ENCODE measurements at regions not wholly inside any gene's neighbourhood (a gene's known extent, or its start where the extent isn't known, plus 50 kb on each side); places are given as distances from the start of the nearest gene placed in this dataset.
A peak's percentile ranks its signal among the peaks of the same experiment; 100 is the strongest.

DNA sequence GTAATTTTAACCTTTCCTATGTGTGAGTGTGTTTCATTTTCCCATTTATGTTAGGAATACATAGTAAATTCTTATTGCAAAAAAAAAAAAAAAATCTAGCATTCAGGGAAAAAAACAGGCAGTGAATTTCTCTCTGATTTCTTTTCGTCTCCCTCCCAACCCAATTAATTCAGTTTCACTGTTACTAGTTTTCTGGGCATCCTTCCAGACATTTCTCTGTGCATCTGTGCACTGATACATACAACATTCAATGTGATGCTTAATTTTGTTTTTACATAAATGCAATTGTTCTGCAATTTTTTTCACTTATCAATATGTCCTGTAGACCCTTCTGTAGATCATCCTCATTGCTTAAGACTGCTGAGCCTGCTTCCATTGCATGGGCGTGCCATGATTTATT is 694.3 kb upstream of the TBX3 start:
- in situ Hi-C loops (cut with MboI), result no loop called here

DNA sequence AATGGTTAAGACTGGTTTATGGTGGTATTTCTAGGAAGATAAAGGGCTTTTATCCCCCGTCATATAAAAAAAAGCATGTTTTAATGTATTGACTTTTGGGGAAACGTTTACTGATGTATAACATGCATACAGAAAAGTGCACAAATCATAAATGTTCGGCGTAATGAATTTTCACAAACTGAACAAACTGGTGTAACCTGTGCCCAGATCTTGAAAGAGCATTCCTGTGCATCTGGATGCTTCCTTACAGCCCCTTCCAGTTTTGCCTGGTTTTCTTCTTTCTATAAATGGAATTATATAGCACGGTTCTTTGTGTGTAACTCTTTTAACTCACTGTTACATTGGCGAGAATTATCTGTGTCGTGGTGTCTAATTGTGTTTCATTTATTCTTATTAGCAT is 693.8 kb upstream of the TBX3 start:
- no peak overlapping the region for H3K4me3 ChIP-seq
- H3K9ac ChIP-seq, result no peak overlapping the region
- in situ Hi-C loops (cut with MboI), result no loop called here
- no peaks in the 10 kb centered on the region for H3K27me3 ChIP-seq (replicated peaks; ENCODE audit: insufficient read depth)
- TF ChIP-seq EZH2phosphoT487 (IDR thresholded peaks at IDR 0.05; ENCODE audit: insufficient read depth, low read depth), result no peak
- no peak for TF ChIP-seq EZH2 (IDR thresholded peaks at IDR 0.05; ENCODE audit: insufficient read depth, poor library complexity, severe bottlenecking)
- DNase-seq, result no peak
- no peaks in the 10 kb centered on the region for H3K9me3 ChIP-seq (ENCODE audit: low read depth)
- H2AFZ ChIP-seq, result no peak overlapping the region
- no peak overlapping the region for H3K27ac ChIP-seq
- no peaks in the 10 kb centered on the region for H3K36me3 ChIP-seq (ENCODE audit: low read depth)
- no peaks in the 10 kb centered on the region for H3K9me2 ChIP-seq (ENCODE audit: insufficient read depth)
- no peaks in the 10 kb centered on the region for H4K20me1 ChIP-seq (ENCODE audit: insufficient read depth)
- peaks cover 9% of the 10 kb centered on the region for H3K4me1 ChIP-seq (ENCODE audit: insufficient read depth)
- H3F3A ChIP-seq (ENCODE audit: insufficient read depth), result no peaks in the 10 kb centered on the region
- WGBS, 2 experiments (ENCODE audit: low coverage in 1 of 2, low lambda C conversion rate in 2 of 2, missing lambda C conversion rate in 2 of 2), result 78 to 79% methylated on average over 7 of the region's 7 CpGs
- no peaks in the 10 kb centered on the region for H3K79me2 ChIP-seq (ENCODE audit: insufficient read depth)
- H3K4me2 ChIP-seq (ENCODE audit: unreplicated experiment), result no peak overlapping the region

More for the DNA sequence above, 694.3 kb upstream of the TBX3 start:
- no peaks in the 10 kb centered on the region for H3K9me3 ChIP-seq (ENCODE audit: low read depth)
- H2AFZ ChIP-seq, result no peak overlapping the region
- no peak overlapping the region for H3K27ac ChIP-seq
- H3K36me3 ChIP-seq (ENCODE audit: low read depth), result no peaks in the 10 kb centered on the region
- peaks cover 9% of the 10 kb centered on the region for H3K4me1 ChIP-seq (ENCODE audit: insufficient read depth)
- 81 to 84% methylated on average over 2 of the region's 2 CpGs for WGBS, 2 experiments (ENCODE audit: low coverage in 1 of 2, low lambda C conversion rate in 2 of 2, missing lambda C conversion rate in 2 of 2)
- H4K20me1 ChIP-seq (ENCODE audit: insufficient read depth), result no peaks in the 10 kb centered on the region
- H3F3A ChIP-seq (ENCODE audit: insufficient read depth), result no peaks in the 10 kb centered on the region
- H3K4me3 ChIP-seq, result no peak overlapping the region
- H3K9ac ChIP-seq, result no peak overlapping the region
- H3K79me2 ChIP-seq (ENCODE audit: insufficient read depth), result no peaks in the 10 kb centered on the region
- H3K4me2 ChIP-seq (ENCODE audit: unreplicated experiment), result no peak overlapping the region
- no peaks in the 10 kb centered on the region for H3K27me3 ChIP-seq (replicated peaks; ENCODE audit: insufficient read depth)
- TF ChIP-seq EZH2 (IDR thresholded peaks at IDR 0.05; ENCODE audit: insufficient read depth, poor library complexity, severe bottlenecking), result no peak
- no peak for TF ChIP-seq EZH2phosphoT487 (IDR thresholded peaks at IDR 0.05; ENCODE audit: insufficient read depth, low read depth)
- no peaks in the 10 kb centered on the region for H3K9me2 ChIP-seq (ENCODE audit: insufficient read depth)
- DNase-seq, result no peak

DNA sequence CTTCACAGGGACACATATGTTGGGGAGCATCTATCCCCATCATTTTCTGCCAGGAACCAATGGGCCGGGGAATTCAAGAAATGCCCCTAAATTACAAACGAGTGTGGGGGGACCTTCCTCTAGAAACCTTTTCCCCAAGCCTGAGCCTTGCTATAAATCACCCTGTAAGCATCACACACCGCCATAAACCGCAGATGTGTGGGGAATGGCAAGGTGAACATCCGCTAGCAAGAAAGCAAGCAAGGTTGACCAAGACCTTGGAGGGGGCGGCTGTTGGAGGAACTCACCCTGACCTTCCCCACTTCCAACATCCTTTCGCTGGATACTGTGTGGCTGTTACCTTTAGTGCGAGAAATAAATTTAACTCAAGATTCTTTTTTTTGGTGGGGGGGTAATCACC is 693.3 kb upstream of the TBX3 start:
- whole genome bisulfite sequencing, 2 experiments (ENCODE audit: low coverage in 1 of 2, low lambda C conversion rate in 2 of 2, missing lambda C conversion rate in 2 of 2), result 88 to 89% methylated on average over 8 of the region's 8 CpGs
- peaks cover 9% of the 10 kb centered on the region for H3K4me1 ChIP-seq (ENCODE audit: insufficient read depth)
- TF ChIP-seq EZH2phosphoT487 (IDR thresholded peaks at IDR 0.05; ENCODE audit: insufficient read depth, low read depth) (no peak), EZH2 (IDR thresholded peaks at IDR 0.05; ENCODE audit: insufficient read depth, poor library complexity, severe bottlenecking) (no peak)
- H3F3A ChIP-seq (ENCODE audit: insufficient read depth), result no peaks in the 10 kb centered on the region
- no peaks in the 10 kb centered on the region for H4K20me1 ChIP-seq (ENCODE audit: insufficient read depth)
- no peak for DNase-seq
- no peak overlapping the region for H3K9ac ChIP-seq
- no peak overlapping the region for H2AFZ ChIP-seq
- in situ Hi-C loops (cut with MboI), result no loop called here
- no peak overlapping the region for H3K27ac ChIP-seq
- no peak overlapping the region for H3K4me3 ChIP-seq
- H3K9me2 ChIP-seq (ENCODE audit: insufficient read depth), result no peaks in the 10 kb centered on the region
- H3K9me3 ChIP-seq (ENCODE audit: low read depth), result no peaks in the 10 kb centered on the region
- H3K36me3 ChIP-seq (ENCODE audit: low read depth), result no peaks in the 10 kb centered on the region
- no peaks in the 10 kb centered on the region for H3K79me2 ChIP-seq (ENCODE audit: insufficient read depth)
- H3K4me2 ChIP-seq (ENCODE audit: unreplicated experiment), result no peak overlapping the region
- no peaks in the 10 kb centered on the region for H3K27me3 ChIP-seq (replicated peaks; ENCODE audit: insufficient read depth)

DNA sequence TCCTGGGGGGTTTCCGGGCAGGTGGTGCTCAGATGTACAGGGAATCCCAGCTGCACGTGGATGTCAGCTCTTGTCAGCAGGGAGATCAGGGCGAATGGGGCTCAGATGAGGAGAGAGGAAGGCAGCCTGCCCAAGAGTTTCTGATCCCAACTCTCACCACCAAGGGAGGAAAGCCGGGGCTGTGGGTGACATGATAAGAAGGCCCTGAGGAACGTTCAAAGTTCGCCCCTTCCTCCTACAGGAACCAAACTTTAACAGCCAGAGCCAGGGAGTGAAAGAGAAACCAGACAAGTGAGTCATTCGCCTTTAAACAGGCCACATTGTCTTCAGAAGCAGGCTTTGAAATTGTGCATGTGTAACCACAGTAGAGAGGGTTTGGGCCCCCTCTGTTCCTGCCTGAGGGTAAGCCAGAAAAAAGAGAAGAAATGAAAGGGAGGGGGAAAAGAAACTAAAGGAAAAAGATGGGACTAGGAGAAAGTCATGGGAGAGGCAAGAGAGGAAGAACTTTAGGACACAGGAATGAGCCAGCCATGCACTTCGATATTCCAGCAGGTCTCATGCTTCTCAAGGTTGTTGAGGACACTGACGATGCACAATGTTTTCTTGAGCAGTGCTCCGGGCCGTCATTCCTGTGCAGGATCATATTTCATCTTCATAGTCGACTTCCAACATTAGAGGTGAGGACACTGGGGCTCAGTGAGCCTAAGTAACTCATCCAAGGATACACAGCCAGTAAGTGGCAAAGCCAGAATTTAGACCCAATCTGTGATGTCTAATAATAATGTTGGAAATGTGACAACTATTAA is 691.4 kb upstream of the TBX3 start:
- Histone ChIP-seq H3K9me2 (ENCODE audit: insufficient read depth) (no peaks in the 10 kb centered on the region), H4K20me1 (ENCODE audit: insufficient read depth) (no peaks in the 10 kb centered on the region), H3K4me2 (ENCODE audit: unreplicated experiment) (peak overlapping the region; percentile 29), H3K9me3 (ENCODE audit: low read depth) (no peaks in the 10 kb centered on the region), H3K79me2 (ENCODE audit: insufficient read depth) (no peaks in the 10 kb centered on the region), H3K27ac (no peak overlapping the region), H2AFZ (peak overlapping the region; percentile 76), H3K36me3 (ENCODE audit: low read depth) (no peaks in the 10 kb centered on the region), H3K4me1 (ENCODE audit: insufficient read depth) (peaks cover 9% of the 10 kb centered on the region), H3K9ac (peak overlapping the region; percentile 38; the same call in 1 of the 2 replicates), H3K4me3 (no peak overlapping the region; the same call in 1 of the 2 replicates), H3F3A (ENCODE audit: insufficient read depth) (no peaks in the 10 kb centered on the region), H3K27me3 (replicated peaks; ENCODE audit: insufficient read depth) (no peaks in the 10 kb centered on the region)
- peak; percentile 75 for DNase-seq
- WGBS, 2 experiments (ENCODE audit: low coverage in 1 of 2, low lambda C conversion rate in 2 of 2, missing lambda C conversion rate in 2 of 2), result 35 to 38% methylated on average over 12 of the region's 12 CpGs
- no peak for TF ChIP-seq EZH2phosphoT487 (IDR thresholded peaks at IDR 0.05; ENCODE audit: insufficient read depth, low read depth)
- TF ChIP-seq EZH2 (IDR thresholded peaks at IDR 0.05; ENCODE audit: insufficient read depth, poor library complexity, severe bottlenecking), result no peak
- in situ Hi-C loops (cut with MboI), result no loop called here

Data from GM23248 (cell line).